SK-N-SH treated with all-trans-retinoic acid at 6 μM for 48 hours (cell line): ENCODE measurements at regions not wholly inside any gene's neighbourhood (a gene's known extent, or its start where the extent isn't known, plus 50 kb on each side); places are given as distances from the start of the nearest gene placed in this dataset.

Experiments
- ATAC-seq: fragments of 200-7000 bp; cut with Tn5 transposase; 3 replicates; pipeline ENCODE4 v1.9.1; 2020; ENCODE audit warnings: mild to moderate bottlenecking, moderate library complexity
- ARNTL ChIP-seq: fragments of 450-650 bp; formaldehyde crosslinking; IDR thresholded peaks from 2 replicates; pipeline ENCODE4 v1.5.0; 2020; ENCODE audit warnings: low read depth, mild to moderate bottlenecking, moderate library complexity, borderline replicate concordance
- CREB5 ChIP-seq: fragments of 250-450 bp; sonication (Bioruptor Pico); IDR thresholded peaks from 2 replicates; pipeline ENCODE4 v1.5.1; 2020; ENCODE audit warnings: low read depth, mild to moderate bottlenecking, moderate library complexity
- CSDC2 ChIP-seq: fragments of 250-450 bp; sonication (Bioruptor Pico); IDR thresholded peaks from 2 replicates; pipeline ENCODE4 v1.5.0; 2020; ENCODE audit warnings: mild to moderate bottlenecking, moderate library complexity
- ESRRG ChIP-seq: fragments of 250-450 bp; sonication (Bioruptor Pico); IDR thresholded peaks from 2 replicates; pipeline ENCODE4 v1.6.1; 2021; ENCODE audit warnings: mild to moderate bottlenecking
- GLIS3 ChIP-seq: fragments of 250-450 bp; sonication (Bioruptor Pico); IDR thresholded peaks from 2 replicates; pipeline ENCODE4 v1.5.0; 2020; ENCODE audit warnings: mild to moderate bottlenecking, moderate library complexity
- ISL1 ChIP-seq: fragments of 250-450 bp; sonication (Bioruptor Pico); IDR thresholded peaks from 2 replicates; pipeline ENCODE4 v2.1.2; 2022; ENCODE audit warnings: mild to moderate bottlenecking, moderate library complexity
- POU6F1 ChIP-seq: fragments of 250-450 bp; sonication (Bioruptor Pico); IDR thresholded peaks from 2 replicates; pipeline ENCODE4 v1.8.0; 2021; ENCODE audit warnings: low read depth, mild to moderate bottlenecking, moderate library complexity, borderline replicate concordance
- PPARA ChIP-seq: fragments of 250-450 bp; sonication (Bioruptor Pico); IDR thresholded peaks from 2 replicates; pipeline ENCODE4 v1.5.0; 2020; ENCODE audit warnings: mild to moderate bottlenecking, borderline replicate concordance
- RARB ChIP-seq: fragments of 250-450 bp; sonication (Bioruptor Pico); IDR thresholded peaks from 2 replicates; pipeline ENCODE4 v1.8.0; 2021; ENCODE audit warnings: mild to moderate bottlenecking, moderate library complexity
- SNAI2 ChIP-seq: fragments of 250-450 bp; sonication (Bioruptor Pico); IDR thresholded peaks from 2 replicates; pipeline ENCODE4 v1.5.0; 2020; ENCODE audit warnings: mild to moderate bottlenecking, moderate library complexity
- TCF4 ChIP-seq: fragments of 250-450 bp; sonication (Bioruptor Pico); IDR thresholded peaks from 2 replicates; pipeline ENCODE4 v1.8.0; 2021; ENCODE audit warnings: mild to moderate bottlenecking, moderate library complexity, borderline replicate concordance
- TOX ChIP-seq: fragments of 250-450 bp; sonication (Bioruptor Pico); IDR thresholded peaks from 2 replicates; pipeline ENCODE4 v1.8.0; 2021; ENCODE audit warnings: mild to moderate bottlenecking, moderate library complexity, borderline replicate concordance
- TSHZ2 ChIP-seq: fragments of 250-450 bp; sonication (Bioruptor Pico); IDR thresholded peaks from 2 replicates; pipeline ENCODE4 v1.5.0; 2020; ENCODE audit warnings: mild to moderate bottlenecking, moderate library complexity
- ZC3H10 ChIP-seq: fragments of 250-450 bp; sonication (Bioruptor Pico); IDR thresholded peaks from 2 replicates; pipeline ENCODE4 v1.5.1; 2021; ENCODE audit warnings: mild to moderate bottlenecking, moderate library complexity
- ZFP3 ChIP-seq: fragments of 250-450 bp; sonication (Bioruptor Pico); IDR thresholded peaks from 2 replicates; pipeline ENCODE4 v1.5.0; 2020; ENCODE audit warnings: mild to moderate bottlenecking, moderate library complexity
- ZFP30 ChIP-seq: fragments of 450-650 bp; formaldehyde crosslinking; IDR thresholded peaks from 2 replicates; pipeline ENCODE4 v1.5.0; 2022; ENCODE audit warnings: mild to moderate bottlenecking, moderate library complexity
- ZNF565 ChIP-seq: fragments of 450-650 bp; formaldehyde crosslinking; conservative IDR thresholded peaks from 2 replicates; pipeline ENCODE4 v1.5.0; 2020; ENCODE audit warnings: low read depth, mild to moderate bottlenecking, moderate library complexity
- ZNF70 ChIP-seq: fragments of 450-650 bp; formaldehyde crosslinking; IDR thresholded peaks from 2 replicates; pipeline ENCODE4 v1.5.0; 2020; ENCODE audit warnings: mild to moderate bottlenecking, moderate library complexity
- ZNF8 ChIP-seq: fragments of 450-650 bp; formaldehyde crosslinking; IDR thresholded peaks from 2 replicates; pipeline ENCODE4 v1.5.0; 2020; ENCODE audit warnings: mild to moderate bottlenecking, moderate library complexity
- TF ChIP-seq, protein P1 (sequence below): fragments of 250-450 bp; sonication (Bioruptor Pico); IDR thresholded peaks from 2 replicates; pipeline ENCODE4 v1.5.1; 2021; ENCODE audit warnings: mild to moderate bottlenecking, moderate library complexity

DNA sequence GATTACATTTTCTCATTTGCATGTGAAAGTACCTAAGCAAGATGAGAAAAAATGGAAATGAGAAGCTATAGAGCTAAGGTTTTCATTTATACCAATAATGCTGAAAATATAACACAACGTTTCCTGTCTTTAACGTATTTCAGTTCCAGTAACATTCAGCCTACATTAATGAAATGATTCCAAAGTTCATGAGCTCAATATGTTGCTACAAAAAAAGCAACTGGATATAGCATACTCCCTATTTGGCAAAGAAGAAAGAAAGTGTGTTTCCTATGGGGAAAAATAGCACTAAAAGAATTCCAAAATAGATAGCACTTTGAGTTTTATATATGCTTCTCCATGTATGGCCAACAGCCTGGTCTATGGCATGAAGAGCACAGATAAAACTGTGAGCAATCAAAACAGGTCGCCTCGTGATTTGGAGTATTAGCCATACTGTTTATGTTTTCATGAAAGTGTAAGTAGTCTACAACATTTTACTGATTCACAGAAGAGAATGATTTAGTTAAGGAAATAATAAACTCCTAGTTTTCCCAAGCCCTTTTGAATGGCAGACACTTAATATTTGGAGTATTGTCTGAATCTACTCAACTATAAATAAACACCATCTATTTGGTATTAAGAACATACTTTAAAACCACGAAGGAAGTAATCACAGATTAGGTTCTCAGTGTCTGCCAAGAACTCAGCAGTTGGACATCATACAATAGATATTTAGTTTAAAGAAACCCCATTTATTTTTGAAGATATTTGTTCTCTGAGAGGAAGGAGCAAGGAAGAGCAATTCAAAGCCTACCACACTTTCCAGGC is 258.7 kb upstream of the RASA1 start:
- ATAC-seq: 0 out of 3 replicates have a peak, but pooled peaks have one; percentile 28
- TF ChIP-seq ZNF8 (CRISPR knock-in tag): no peak

GRCh38 chr5:87010736-87011135 is 256.9 kb upstream of the RASA1 start:
- ATAC-seq: no peak
- TF ChIP-seq TSHZ2 (CRISPR knock-in tag) (no peak), POU6F1 (CRISPR knock-in tag) (no peak), ZNF8 (CRISPR knock-in tag) (no peak), SNAI2 (no peak), CREB5 (CRISPR knock-in tag) (no peak)

- TF ChIP-seq ARNTL (CRISPR knock-in tag): no peak
- no peak for TF ChIP-seq ESRRG (CRISPR knock-in tag)
- TF ChIP-seq CSDC2: no peak
- no peak for TF ChIP-seq ZFP30 (CRISPR knock-in tag)
- TF ChIP-seq GLIS3 (CRISPR knock-in tag): no peak
- TF ChIP-seq TOX: no peak
- no peak for TF ChIP-seq POU6F1 (CRISPR knock-in tag)
- TF ChIP-seq TSHZ2 (CRISPR knock-in tag): no peak
- TF ChIP-seq PPARA (CRISPR knock-in tag): no peak
- TF ChIP-seq ISL1 (CRISPR knock-in tag): no peak
- no peak for TF ChIP-seq ZNF70 (CRISPR knock-in tag)
- TF ChIP-seq TCF4: no peak
- no peak for TF ChIP-seq ZFP3 (CRISPR knock-in tag)
- no peak for TF ChIP-seq SNAI2
- no peak for TF ChIP-seq RARB (CRISPR knock-in tag)
- TF ChIP-seq CREB5 (CRISPR knock-in tag): no peak
- no peak for TF ChIP-seq ZNF565 (CRISPR knock-in tag)
- TF ChIP-seq ZC3H10 (CRISPR knock-in tag): no peak
- TF ChIP-seq, protein P1, sequence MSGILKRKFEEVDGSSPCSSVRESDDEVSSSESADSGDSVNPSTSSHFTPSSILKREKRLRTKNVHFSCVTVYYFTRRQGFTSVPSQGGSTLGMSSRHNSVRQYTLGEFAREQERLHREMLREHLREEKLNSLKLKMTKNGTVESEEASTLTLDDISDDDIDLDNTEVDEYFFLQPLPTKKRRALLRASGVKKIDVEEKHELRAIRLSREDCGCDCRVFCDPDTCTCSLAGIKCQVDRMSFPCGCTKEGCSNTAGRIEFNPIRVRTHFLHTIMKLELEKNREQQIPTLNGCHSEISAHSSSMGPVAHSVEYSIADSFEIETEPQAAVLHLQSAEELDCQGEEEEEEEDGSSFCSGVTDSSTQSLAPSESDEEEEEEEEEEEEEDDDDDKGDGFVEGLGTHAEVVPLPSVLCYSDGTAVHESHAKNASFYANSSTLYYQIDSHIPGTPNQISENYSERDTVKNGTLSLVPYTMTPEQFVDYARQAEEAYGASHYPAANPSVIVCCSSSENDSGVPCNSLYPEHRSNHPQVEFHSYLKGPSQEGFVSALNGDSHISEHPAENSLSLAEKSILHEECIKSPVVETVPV (CRISPR knock-in tag): no peak
- ATAC-seq: no peak
Observed at GRCh38 chr5:87015901-87016300, 251.8 kb upstream of the RASA1 start.
